Hematopoietic multipotent progenitor cell treated with erythropoietin and hydrocortisone succinate and interleukin-3 and kit ligand, for 15 days (in vitro differentiated cells): ENCODE measurements at regions not wholly inside any gene's neighbourhood (a gene's known extent, or its start where the extent isn't known, plus 50 kb on each side); places are given as distances from the start of the nearest gene placed in this dataset.

Source experiments
- DNase-seq: peaks from one replicate; pipeline ENCODE4 v3.0.0-alpha.2; 2015; ENCODE audit warnings: low spot score

DNA sequence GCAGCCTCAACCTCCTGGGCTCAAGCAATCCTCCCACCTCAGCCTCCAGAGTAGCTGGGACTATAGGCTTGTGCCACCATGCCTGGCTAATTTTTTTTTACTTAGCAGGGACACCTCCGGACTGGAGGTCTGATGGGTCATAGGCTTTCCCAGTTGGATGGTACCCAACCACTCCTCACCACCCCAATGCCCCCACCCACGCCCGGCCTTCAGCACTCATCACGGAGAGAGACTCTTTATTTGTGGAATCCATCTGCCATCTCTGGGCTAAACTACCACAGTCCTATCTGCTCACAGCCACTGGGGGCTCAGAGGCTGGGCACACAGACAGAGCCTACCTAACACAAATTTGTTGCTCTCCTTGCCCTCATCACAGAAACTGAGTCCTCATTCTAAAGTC lies 58.3 kb upstream of the STXBP1 start:
- no peak for DNase-seq

DNA sequence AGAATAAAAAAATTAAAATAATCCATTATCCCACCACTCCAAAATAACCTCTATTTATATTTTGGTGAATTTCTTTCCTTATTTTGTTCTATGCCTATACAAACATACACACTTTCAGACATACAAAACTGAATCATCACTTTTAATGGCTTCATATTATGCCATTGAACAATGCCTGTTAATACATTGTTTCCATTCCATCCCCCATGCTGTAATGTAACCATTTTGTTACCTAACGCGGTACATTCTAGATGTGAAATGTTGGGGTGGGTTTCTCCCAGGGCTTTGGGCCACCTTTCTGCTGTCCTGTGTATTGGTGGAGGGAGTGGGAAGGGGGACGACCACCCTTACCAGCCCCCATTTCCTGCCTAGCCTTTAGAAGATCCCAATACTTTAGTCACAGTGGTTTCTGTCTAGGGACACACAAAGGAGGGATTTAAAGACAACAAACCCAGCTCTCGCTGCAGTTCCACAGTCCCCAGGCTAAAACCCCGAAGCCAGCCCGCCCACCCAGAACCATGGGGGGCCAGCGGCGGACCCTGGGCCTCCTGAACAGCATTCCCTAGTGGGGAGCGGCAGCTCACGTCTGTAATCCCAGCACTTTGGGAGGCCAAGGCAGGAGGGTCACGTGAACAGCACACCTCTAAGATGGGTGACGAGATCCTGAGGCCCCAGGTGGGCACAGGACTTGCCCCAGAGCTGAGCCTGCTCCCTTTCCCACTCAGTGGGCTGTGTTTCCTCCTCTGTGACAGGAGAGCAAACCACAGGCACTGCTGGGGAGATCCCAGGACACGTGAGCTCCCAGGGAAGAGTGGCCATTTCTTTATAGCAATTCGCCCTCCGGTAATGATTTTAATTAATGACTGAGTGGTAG lies 56.9 kb upstream of the STXBP1 start:
- DNase-seq = no peak

DNA sequence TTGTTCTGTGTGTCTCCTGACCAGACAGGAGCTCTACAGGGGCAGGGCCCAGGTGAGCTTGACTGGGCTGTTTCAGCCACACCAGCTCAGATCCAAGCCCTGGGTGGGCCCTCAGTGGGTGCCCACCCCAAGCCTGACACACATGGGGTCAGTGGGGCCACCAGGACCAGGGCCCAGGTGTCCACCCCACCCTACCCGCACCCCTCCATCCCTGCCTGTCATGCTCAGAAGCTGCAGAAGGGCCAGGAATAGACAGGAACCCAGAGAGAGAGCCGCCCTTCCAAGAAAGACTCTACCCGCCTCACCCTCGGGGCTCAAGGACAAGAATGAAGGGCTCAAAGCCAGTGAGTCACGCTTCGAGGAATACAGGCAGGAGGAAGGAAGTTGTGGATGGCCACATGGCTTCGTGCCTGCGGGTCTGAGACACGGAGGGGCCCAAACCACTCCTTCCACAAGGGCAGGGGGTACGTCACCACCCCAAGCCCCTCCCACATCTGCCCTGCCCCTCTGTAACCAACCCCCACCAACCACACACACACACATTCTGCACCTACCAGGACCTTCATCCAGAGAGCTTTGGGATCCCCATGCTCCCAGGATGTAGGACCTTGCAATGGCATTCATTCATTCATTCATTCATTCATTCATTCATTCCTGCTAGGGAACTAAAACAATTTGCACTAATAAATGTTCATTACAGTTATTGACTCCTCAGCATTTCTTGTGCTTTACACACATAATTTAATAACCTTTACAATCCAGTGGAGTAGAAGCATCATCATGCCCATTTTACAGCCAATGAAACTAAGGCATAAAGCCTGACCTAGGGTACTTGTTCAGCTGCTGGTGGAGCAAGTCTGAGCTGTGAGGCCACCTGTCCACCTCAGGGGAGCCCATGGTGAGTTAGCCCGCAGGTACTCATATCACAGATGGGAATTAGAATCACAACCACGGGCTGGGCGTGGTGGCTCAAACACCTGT lies 55.9 kb upstream of the STXBP1 start:
- DNase-seq = peak; percentile 34

DNA sequence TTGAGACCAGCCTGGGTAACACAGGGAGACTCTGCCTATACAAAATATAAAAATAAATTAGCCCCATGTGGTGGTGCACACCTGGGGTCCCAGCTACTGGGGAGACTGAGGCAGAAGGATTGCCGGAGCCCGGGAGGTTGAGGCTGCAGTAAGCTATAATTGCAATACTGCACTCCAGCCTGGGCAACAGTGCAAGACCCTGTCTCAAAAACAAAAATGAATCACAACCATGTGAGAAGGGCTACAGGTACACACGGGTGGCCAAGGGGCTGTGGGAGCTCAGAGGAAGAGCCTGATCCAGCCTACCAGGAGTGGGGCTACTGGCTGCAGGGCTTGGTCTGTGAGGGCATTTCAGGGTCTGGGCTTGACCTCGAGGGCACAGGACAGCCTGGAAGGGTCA lies 55.2 kb upstream of the STXBP1 start:
- DNase-seq = no peak

DNA sequence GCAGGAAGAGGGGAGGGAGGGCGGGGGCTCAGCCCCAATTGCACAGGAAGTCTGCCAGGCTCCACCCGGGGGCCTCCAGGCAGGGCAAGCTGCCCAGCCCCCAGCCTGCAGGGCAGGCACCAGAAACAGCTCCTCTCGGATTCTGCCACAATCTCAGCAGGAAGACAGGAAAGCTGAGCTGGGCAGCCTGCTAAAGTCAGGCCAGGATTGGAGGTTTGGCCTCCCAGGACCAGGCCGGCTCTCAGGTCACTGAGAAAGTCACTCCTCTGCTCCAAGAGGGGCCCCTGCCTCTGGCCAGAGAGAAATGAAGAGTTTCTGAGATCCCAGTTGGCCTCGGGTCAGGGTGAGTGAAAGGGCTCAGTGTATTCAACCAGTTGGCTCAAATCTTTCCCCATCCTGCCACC lies 54.6 kb upstream of the STXBP1 start:
- DNase-seq = no peak

DNA sequence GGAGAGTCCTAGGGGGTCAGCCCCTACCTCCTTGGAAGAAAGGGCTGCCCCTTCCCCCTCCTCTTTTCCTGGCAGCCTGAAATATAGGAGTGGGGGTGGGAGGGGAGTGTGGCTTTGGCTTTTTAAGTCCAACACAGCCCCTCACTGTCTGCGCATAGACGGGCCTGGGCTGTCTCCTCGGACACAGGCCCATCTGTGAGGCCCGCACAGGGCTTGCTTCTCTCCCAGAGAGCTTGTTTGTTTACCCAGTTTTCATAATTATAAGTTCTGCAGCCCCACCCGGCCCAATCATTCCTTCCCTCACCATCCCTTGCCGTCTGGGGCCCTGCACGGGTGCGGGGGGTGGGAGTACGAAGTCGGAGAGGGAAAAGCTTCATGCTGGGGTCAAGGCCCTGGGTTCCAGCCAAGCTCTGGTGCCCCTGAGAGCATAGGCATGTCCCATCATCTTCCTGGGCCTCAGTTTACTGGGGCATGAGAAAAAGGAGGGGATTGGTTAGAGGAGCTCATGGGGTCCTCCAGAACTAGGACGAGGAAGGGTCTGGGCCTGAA lies 54.0 kb upstream of the STXBP1 start:
- DNase-seq = no peak

DNA sequence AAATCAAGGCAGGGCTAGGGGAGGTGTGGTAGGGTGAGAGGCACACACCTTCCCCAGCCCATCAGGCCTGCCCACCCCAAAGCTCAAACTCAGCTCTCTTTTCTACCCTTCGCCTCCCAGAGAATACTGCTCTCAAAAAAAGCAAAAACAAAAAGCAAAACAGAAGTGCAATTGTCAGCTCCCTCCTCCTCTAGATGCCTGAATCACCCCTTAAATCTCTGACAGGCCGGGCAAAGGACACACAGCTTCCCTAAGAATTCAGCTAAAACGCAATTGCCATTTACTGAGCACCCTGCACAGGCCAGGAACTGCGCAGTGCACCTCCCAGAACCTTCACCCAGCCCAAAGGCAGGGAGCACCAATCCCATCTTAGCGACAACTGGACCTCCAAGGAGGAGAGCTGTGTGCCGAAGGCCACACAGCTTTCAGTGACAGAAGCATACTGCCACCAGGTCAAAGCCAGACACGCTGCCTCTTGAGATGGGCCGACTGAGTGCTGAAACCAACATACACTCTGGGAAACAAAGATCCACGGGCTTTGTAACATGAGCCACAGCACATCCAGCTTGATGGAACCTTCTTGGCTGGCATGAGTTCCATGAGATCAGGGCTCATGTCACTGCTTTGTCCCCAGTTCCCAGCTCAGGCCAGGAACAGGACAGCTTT lies 53.4 kb upstream of the STXBP1 start:
- no peak for DNase-seq

DNA sequence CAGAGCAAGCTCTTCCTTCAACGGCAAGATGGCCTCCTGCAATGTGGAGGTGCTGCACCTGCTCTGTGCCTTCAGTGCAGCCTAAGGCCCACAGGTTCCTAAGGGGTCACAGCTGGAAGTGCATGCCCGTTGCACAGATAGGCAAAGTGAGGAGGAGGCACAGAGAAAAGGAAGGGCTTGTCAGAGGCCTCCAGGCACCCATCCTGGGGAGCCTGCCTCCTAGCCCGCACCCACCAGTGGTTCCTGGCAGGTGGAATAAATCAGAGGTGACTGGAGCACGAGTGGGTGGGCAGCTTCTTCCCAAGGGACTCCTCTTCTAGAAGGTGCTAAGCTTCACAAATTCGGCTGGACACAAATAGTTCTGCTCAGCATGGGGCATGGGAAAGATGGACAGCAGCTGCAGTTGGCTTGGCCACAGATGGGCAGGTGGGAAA lies 52.8 kb upstream of the STXBP1 start:
- no peak for DNase-seq

DNA sequence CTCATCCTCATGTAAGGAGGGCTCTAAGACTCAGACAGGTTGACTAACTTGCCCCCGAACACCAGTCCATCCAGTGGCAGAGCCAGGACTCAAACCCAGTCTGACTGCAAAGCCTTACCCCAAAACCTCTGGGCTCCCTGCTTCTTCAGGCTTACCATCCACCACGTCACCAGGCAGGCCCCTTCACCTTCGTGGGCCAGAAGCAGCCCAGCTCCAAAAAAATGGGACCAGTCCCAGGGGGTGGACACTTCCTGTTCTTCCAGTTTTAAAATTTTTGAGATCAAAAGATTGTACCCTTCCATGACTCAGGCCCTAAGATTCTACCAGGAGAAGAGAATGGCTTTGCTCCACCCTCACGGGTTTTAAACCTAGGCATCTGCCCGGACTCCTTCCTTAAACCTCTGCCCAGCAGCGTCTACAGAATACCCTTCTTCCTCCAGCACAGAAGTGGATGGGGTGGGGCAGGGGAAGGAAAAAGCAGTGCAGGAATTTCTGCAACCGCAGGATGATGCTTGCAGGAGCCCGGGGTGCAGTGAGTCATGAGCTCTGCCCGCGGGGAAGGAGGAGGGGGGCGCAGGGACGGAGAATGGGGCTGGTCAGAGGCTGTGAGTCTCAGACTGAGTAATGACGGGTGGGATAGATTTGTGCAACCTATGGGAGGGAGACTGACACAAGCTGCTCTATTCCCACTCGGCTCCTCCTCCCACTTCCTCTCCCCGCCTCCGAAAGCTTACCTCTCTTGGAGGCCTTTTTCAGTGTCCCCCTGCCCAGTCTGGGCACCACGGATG lies 50.4 kb upstream of the STXBP1 start:
- DNase-seq = no peak
